A549 (cell line): ENCODE measurements at regions not wholly inside any gene's neighbourhood (a gene's known extent, or its start where the extent isn't known, plus 50 kb on each side); places are given as distances from the start of the nearest gene placed in this dataset.

ENCODE experiments used
- ATAC-seq, 2 experiments: fragments of 200-7000 bp in 1 of 2; fragments of >200 bp in 1 of 2; cut with Nextera tagmentation in 1 of 2; cut with Tn5 transposase in 1 of 2; 3 replicates each; pipeline versions ENCODE4 v1.8.0 to v1.9.1; 2018 to 2020; ENCODE audit warnings: mild to moderate bottlenecking in 1 of 2, moderate library complexity in 1 of 2
- CTCF ChIA-PET: fragments of 300-600 bp; sonication (Branson Sonifier 250); formaldehyde crosslinking; extraction: SDS; loops from one replicate; lab custom pipeline; 2021; ENCODE audit warnings: antibody characterized with exemption, inconsistent platforms; lab: Yijun Ruan, JAX
- POLR2A ChIA-PET: fragments of 350-600 bp; formaldehyde crosslinking; extraction: SDS; loops from one replicate; lab custom pipeline; 2021; ENCODE audit warnings: antibody characterized with exemption, inconsistent platforms; lab: Yijun Ruan, JAX
- DNase-seq, 2 experiments: peaks; one replicate each; pipeline versions ENCODE4 v3.0.0 to v3.0.0-alpha.2; 2011 to 2016; ENCODE audit warnings: low read depth in 1 of 2, low spot score in 1 of 2
- FAIRE-seq: peaks from 2 replicates; lab custom pipeline; 2011; peaks lifted over from hg19 to GRCh38; lab: Jason Lieb, UNC
- H3K27ac ChIP-seq, 2 experiments: fragments of >200 bp; sonication (Bioruptor Twin); formaldehyde crosslinking; 3 replicates each; pipeline ENCODE4 v1.5.1; 2016 to 2017
- H3K4me1 ChIP-seq: fragments of >200 bp; sonication (Bioruptor Twin); formaldehyde crosslinking; 3 replicates; pipeline ENCODE4 v1.6.1; 2016
- H3K4me2 ChIP-seq: fragments of >200 bp; sonication (Bioruptor Twin); formaldehyde crosslinking; 3 replicates; pipeline ENCODE4 v1.6.1; 2016
- H3K4me3 ChIP-seq: fragments of >200 bp; sonication (Bioruptor Twin); formaldehyde crosslinking; 3 replicates; pipeline ENCODE4 v1.5.1; 2016
- H3K9me3 ChIP-seq: fragments of >200 bp; sonication (Bioruptor Twin); formaldehyde crosslinking; 3 replicates; pipeline ENCODE4 v1.6.1; 2016
- CBX2 ChIP-seq: fragments of 200-600 bp; sonication (generic); IDR thresholded peaks from 2 replicates; pipeline ENCODE4 v1.6.1; 2016; ENCODE audit warnings: low read depth, mild to moderate bottlenecking, borderline replicate concordance
- CBX8 ChIP-seq: fragments of 200-600 bp; sonication (generic); IDR thresholded peaks from 2 replicates; pipeline ENCODE4 v1.6.1; 2016
- CEBPB ChIP-seq, 2 experiments: fragments of >200 bp in 1 of 2; sonication (Bioruptor Twin) in 1 of 2; formaldehyde crosslinking in 1 of 2; IDR thresholded peaks; 2 replicates each; pipeline ENCODE4 v1.6.1; 2012 to 2016
- FOSB ChIP-seq: fragments of 250-450 bp; sonication (Bioruptor Pico); IDR thresholded peaks from 2 replicates; pipeline ENCODE4 v1.5.0; 2020; ENCODE audit warnings: mild to moderate bottlenecking, moderate library complexity
- FOXS1 ChIP-seq: fragments of 250-450 bp; sonication (Bioruptor Pico); IDR thresholded peaks from 2 replicates; pipeline ENCODE4 v1.5.0; 2020; ENCODE audit warnings: mild to moderate bottlenecking, moderate library complexity
- HOXA7 ChIP-seq: fragments of 250-450 bp; sonication (Bioruptor Pico); IDR thresholded peaks from 2 replicates; pipeline ENCODE4 v1.5.0; 2020; ENCODE audit warnings: mild to moderate bottlenecking, moderate library complexity
- JUN ChIP-seq, 2 experiments: fragments of >200 bp; sonication (Bioruptor Twin); formaldehyde crosslinking; IDR thresholded peaks; 2 replicates in 1 of 2; 3 replicates in 1 of 2; pipeline ENCODE4 v1.6.1; 2016 to 2017
- KDM5A ChIP-seq: fragments of 200-600 bp; sonication (generic); IDR thresholded peaks from 2 replicates; pipeline ENCODE4 v1.6.1; 2016; ENCODE audit warnings: antibody characterized with exemption, mild to moderate bottlenecking
- MAFK ChIP-seq: fragments of 450-650 bp; IDR thresholded peaks from 2 replicates; pipeline ENCODE4 v1.6.1; 2014; ENCODE audit not compliant: partially characterized antibody
- MYC ChIP-seq: IDR thresholded peaks from 2 replicates; pipeline ENCODE4 v1.6.1; 2012; ENCODE audit warnings: mild to moderate bottlenecking, inconsistent platforms, low read length, improper control_type of control experiment, borderline replicate concordance
- NFE2L2 ChIP-seq: fragments of 150-350 bp; conservative IDR thresholded peaks from 2 replicates; pipeline ENCODE4 v1.6.1; 2014; ENCODE audit warnings: low read length
- NPAS2 ChIP-seq: fragments of 250-450 bp; sonication (Bioruptor Pico); IDR thresholded peaks from 2 replicates; pipeline ENCODE4 v1.8.0; 2022; ENCODE audit warnings: mild to moderate bottlenecking, moderate library complexity, borderline replicate concordance
- NR3C1 ChIP-seq: fragments of >200 bp; sonication (Bioruptor Twin); formaldehyde crosslinking; IDR thresholded peaks from 3 replicates; pipeline ENCODE4 v1.6.1; 2017
- PHF8 ChIP-seq: fragments of 200-600 bp; sonication (generic); IDR thresholded peaks from 2 replicates; pipeline ENCODE4 v1.6.1; 2016; ENCODE audit warnings: low read depth, mild to moderate bottlenecking, antibody characterized with exemption, moderate library complexity, borderline replicate concordance
- REST ChIP-seq: fragments of 200-600 bp; sonication (generic); IDR thresholded peaks from 2 replicates; pipeline ENCODE4 v1.6.1; 2016; ENCODE audit warnings: antibody characterized with exemption, mild to moderate bottlenecking, moderate library complexity
- RFX5 ChIP-seq: fragments of 450-650 bp; IDR thresholded peaks from 2 replicates; pipeline ENCODE4 v1.7.1; 2014; ENCODE audit warnings: antibody characterized with exemption, mild to moderate bottlenecking, moderate library complexity
- SMC3 ChIP-seq: fragments of >200 bp; sonication (Bioruptor Twin); formaldehyde crosslinking; IDR thresholded peaks from 3 replicates; pipeline ENCODE4 v1.6.1; 2018; ENCODE audit warnings: inconsistent platforms
- SREBF2 ChIP-seq: fragments of 450-650 bp; IDR thresholded peaks from 2 replicates; pipeline ENCODE4 v1.6.1; 2014; ENCODE audit warnings: mild to moderate bottlenecking, moderate library complexity
- TP53 ChIP-seq: fragments of 250-450 bp; sonication (Bioruptor Pico); IDR thresholded peaks from 2 replicates; pipeline ENCODE4 v1.5.0; 2021; ENCODE audit warnings: mild to moderate bottlenecking, moderate library complexity
- ZSCAN20 ChIP-seq: fragments of 250-450 bp; sonication (Bioruptor Pico); IDR thresholded peaks from 2 replicates; pipeline ENCODE4 v1.8.0; 2022; ENCODE audit warnings: mild to moderate bottlenecking, moderate library complexity
- WGBS: methylation state at CpG from one replicate; pipeline ENCODE4 v1.1.6; 2017; ENCODE audit errors: missing lambda C conversion rate; 5-methylcytosine and 5-hydroxymethylcytosine counted together
- TF ChIP-seq, protein P1 (sequence below): fragments of 150-350 bp; IDR thresholded peaks from 2 replicates; pipeline ENCODE4 v1.6.1; 2014; ENCODE audit warnings: low read depth, mild to moderate bottlenecking, low read length
- TF ChIP-seq, protein P2 (sequence below): fragments of 450-650 bp; IDR thresholded peaks from 2 replicates; pipeline ENCODE4 v1.6.1; 2014; ENCODE audit warnings: antibody characterized with exemption
- TF ChIP-seq, protein P3 (sequence below): fragments of 250-450 bp; sonication (Bioruptor Pico); IDR thresholded peaks from 2 replicates; pipeline ENCODE4 v1.5.0; 2021; ENCODE audit warnings: mild to moderate bottlenecking, moderate library complexity, borderline replicate concordance
- TF ChIP-seq, protein P4 (sequence below): fragments of >200 bp; sonication (Bioruptor Twin); formaldehyde crosslinking; IDR thresholded peaks from 2 replicates; pipeline ENCODE4 v1.6.1; 2016

DNA sequence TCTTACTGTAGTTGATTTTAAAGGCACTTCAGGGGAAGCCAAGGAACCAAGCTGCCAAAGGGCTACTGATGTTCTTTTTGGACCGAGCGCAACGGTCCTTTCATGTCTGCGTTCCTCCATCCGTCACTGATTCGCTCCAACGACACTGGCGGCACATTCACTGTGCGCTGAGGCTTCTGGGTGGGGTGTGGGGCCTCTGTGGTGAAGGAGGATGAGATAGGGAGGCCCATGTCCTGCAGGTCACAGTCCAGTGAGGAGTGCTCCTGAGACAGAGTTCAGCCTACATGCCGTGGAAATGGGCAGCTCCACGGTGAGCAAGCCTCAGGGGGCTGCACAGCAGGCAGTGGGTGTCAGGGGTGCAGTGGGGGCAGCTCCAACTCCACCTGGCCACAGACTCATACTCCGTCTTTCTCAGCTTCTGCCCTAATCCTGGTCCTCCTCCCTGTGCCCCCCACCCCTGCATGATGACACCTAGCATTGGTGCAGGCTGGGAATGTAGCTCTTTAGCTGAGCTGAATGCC lies 87.8 kb upstream of the SHANK2 start:
- no peak for FAIRE-seq
- CTCF ChIA-PET, result interaction anchor here (0.9 to 6.2 kb wide), 5 partner anchors 7 to 872 kb away, joined by 3 to 42 read pairs (median 4); partner anchors contain the start of gene SHANK2
- no peak for TF ChIP-seq MAFK
- TF ChIP-seq, all 56 proteins: peak for 0
- Histone ChIP-seq H3K27ac (no peak overlapping the region), H3K4me1 (peaks cover 7% of the 10 kb centered on the region), H3K4me2 (no peak overlapping the region), H3K4me3 (no peak overlapping the region), H3K9me3 (no peaks in the 10 kb centered on the region)
- 78% methylated on average over 12 of the region's 12 CpGs for WGBS
- ATAC-seq (no peak), DNase-seq (no peak)
- POLR2A ChIA-PET, result interaction anchor here (1.2 kb wide), 1 partner anchor 87 kb away, joined by 3 read pairs; no protein-coding TSS in a partner anchor

DNA sequence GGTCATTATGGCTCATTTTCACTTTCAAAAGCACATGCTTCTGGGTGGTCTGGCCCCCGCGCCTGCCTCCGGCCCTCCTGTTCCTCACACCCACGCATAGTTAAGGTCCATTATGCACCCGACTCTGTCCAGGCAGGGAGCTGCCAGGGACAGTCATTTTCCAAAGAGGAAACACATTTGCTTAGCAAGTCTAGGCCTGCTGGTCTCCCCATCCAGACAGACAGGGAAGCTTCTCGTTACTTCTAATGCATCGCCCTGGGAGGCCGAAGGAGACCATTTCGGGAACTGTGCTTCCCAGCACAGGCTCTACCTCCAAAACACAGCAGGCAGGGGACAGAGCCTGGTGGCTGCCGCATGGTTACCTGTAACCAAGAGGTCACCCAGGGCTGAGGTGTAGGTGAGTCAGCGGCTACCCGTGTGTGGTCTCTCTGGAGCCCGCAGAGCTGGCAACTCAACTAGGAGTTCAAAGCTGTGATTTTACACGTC lies 87.1 kb upstream of the SHANK2 start:
- CTCF ChIA-PET, result interaction anchor here (1.1 to 1.4 kb wide), 5 partner anchors 11 to 872 kb away, joined by 3 to 9 read pairs (median 4); partner anchors contain the start of gene SHANK2
- ATAC-seq, result no peak
- no peak overlapping the region for H3K4me2 ChIP-seq
- no peak for DNase-seq
- TF ChIP-seq NR3C1 (no peak), FOSB (no peak), NFE2L2 (no peak)
- TF ChIP-seq, all 56 proteins: peak for 0
- FAIRE-seq, result no peak
- H3K9me3 ChIP-seq, result no peaks in the 10 kb centered on the region; the same call in 2 of the 3 replicates
- H3K4me3 ChIP-seq, result no peak overlapping the region
- peaks cover 7% of the 10 kb centered on the region for H3K4me1 ChIP-seq
- no peak overlapping the region for H3K27ac ChIP-seq
- POLR2A ChIA-PET, result interaction anchor here (1.2 kb wide), 1 partner anchor 86 kb away, joined by 3 read pairs; no protein-coding TSS in a partner anchor
- WGBS, result 82% methylated on average over 12 of the region's 14 CpGs

- Histone ChIP-seq H3K4me3 (no peak overlapping the region), H3K4me2 (no peak overlapping the region), H3K9me3 (peaks cover 3% of the 10 kb centered on the region), H3K27ac (no peak overlapping the region), H3K4me1 (peaks cover 7% of the 10 kb centered on the region)
- ChIA-PET CTCF (interaction anchor here (1.1 to 1.5 kb wide), 4 partner anchors 10 to 233 kb away, joined by 3 to 9 read pairs (median 3); partner anchors contain the start of gene SHANK2), POLR2A (no interaction called here)
- TF ChIP-seq SMC3 (no peak), CEBPB (IDR thresholded peaks at IDR 0.05) (no peak), TP53 (no peak), NPAS2 (CRISPR knock-in tag) (no peak), KDM5A (no peak), MYC (no peak), FOXS1 (CRISPR knock-in tag) (no peak), CBX8 (no peak), ZSCAN20 (CRISPR knock-in tag) (no peak), HOXA7 (CRISPR knock-in tag) (no peak), SREBF2 (no peak), JUN (IDR thresholded peaks at IDR 0.05) (no peak), PHF8 (no peak), CBX2 (no peak), RFX5 (no peak), REST (no peak)
- TF ChIP-seq, protein P1, sequence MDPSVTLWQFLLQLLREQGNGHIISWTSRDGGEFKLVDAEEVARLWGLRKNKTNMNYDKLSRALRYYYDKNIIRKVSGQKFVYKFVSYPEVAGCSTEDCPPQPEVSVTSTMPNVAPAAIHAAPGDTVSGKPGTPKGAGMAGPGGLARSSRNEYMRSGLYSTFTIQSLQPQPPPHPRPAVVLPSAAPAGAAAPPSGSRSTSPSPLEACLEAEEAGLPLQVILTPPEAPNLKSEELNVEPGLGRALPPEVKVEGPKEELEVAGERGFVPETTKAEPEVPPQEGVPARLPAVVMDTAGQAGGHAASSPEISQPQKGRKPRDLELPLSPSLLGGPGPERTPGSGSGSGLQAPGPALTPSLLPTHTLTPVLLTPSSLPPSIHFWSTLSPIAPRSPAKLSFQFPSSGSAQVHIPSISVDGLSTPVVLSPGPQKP, result no peak
- TF ChIP-seq, protein P2, sequence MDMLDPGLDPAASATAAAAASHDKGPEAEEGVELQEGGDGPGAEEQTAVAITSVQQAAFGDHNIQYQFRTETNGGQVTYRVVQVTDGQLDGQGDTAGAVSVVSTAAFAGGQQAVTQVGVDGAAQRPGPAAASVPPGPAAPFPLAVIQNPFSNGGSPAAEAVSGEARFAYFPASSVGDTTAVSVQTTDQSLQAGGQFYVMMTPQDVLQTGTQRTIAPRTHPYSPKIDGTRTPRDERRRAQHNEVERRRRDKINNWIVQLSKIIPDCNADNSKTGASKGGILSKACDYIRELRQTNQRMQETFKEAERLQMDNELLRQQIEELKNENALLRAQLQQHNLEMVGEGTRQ, result no peak
- TF ChIP-seq, protein P3, sequence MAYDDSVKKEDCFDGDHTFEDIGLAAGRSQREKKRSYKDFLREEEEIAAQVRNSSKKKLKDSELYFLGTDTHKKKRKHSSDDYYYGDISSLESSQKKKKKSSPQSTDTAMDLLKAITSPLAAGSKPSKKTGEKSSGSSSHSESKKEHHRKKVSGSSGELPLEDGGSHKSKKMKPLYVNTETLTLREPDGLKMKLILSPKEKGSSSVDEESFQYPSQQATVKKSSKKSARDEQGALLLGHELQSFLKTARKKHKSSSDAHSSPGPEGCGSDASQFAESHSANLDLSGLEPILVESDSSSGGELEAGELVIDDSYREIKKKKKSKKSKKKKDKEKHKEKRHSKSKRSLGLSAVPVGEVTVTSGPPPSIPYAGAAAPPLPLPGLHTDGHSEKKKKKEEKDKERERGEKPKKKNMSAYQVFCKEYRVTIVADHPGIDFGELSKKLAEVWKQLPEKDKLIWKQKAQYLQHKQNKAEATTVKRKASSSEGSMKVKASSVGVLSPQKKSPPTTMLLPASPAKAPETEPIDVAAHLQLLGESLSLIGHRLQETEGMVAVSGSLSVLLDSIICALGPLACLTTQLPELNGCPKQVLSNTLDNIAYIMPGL (CRISPR knock-in tag), result no peak
- TF ChIP-seq, protein P4, sequence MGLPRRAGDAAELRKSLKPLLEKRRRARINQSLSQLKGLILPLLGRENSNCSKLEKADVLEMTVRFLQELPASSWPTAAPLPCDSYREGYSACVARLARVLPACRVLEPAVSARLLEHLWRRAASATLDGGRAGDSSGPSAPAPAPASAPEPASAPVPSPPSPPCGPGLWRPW, result no peak
- DNase-seq, result no peak
- no peak for FAIRE-seq
- WGBS, result 87% methylated on average over 12 of the region's 12 CpGs
- ATAC-seq, result no peak
Observed at GRCh38 chr11:71338801-71339395, 86.5 kb upstream of the SHANK2 start.
